ACC112 (cell line): ENCODE measurements at regions not wholly inside any gene's neighbourhood (a gene's known extent, or its start where the extent isn't known, plus 50 kb on each side); places are given as distances from the start of the nearest gene placed in this dataset.
"Not testable (repeated sequence)": the region's sequence is repeated elsewhere in the genome, so short reads cannot be mapped to it uniquely, and the experiment has no call there.

Experiments used
- H2AFZ ChIP-seq: fragments of 200-600 bp; sonication (generic); one replicate; pipeline ENCODE4 v1.6.0; 2017; ENCODE audit warnings: antibody characterized with exemption, low read length; ENCODE audit not compliant: unreplicated experiment
- H3K27ac ChIP-seq: fragments of 200-600 bp; sonication (generic); 2 replicates; pipeline ENCODE4 v1.5.1; 2014; ENCODE audit warnings: low read depth, mild to moderate bottlenecking, antibody characterized with exemption, low read length, moderate library complexity
- H3K27me3 ChIP-seq: fragments of 200-600 bp; sonication (generic); 2 replicates; pipeline ENCODE4 v1.6.1; 2014; ENCODE audit warnings: mild to moderate bottlenecking, antibody characterized with exemption, low read length, moderate library complexity, mixed read lengths; ENCODE audit not compliant: insufficient read depth
- H3K36me3 ChIP-seq: fragments of 200-600 bp; sonication (generic); 2 replicates; pipeline ENCODE4 v1.6.1; 2016; ENCODE audit warnings: mild to moderate bottlenecking, antibody characterized with exemption, low read length, moderate library complexity, mixed read lengths; ENCODE audit not compliant: insufficient read depth
- H3K4me1 ChIP-seq: fragments of 200-600 bp; sonication (generic); one replicate; pipeline ENCODE4 v1.6.1; 2016; ENCODE audit warnings: low read length, mixed read lengths; ENCODE audit not compliant: insufficient read depth, unreplicated experiment, control insufficient read depth
- H3K4me3 ChIP-seq: fragments of 200-600 bp; sonication (generic); 2 replicates; pipeline ENCODE4 v1.5.1; 2014; ENCODE audit warnings: mild to moderate bottlenecking, low read depth, low read length
- H3K79me2 ChIP-seq: fragments of 200-600 bp; sonication (generic); one replicate; pipeline ENCODE4 v1.6.0; 2016; ENCODE audit warnings: low read length; ENCODE audit not compliant: control insufficient read depth, unreplicated experiment, insufficient read depth

DNA sequence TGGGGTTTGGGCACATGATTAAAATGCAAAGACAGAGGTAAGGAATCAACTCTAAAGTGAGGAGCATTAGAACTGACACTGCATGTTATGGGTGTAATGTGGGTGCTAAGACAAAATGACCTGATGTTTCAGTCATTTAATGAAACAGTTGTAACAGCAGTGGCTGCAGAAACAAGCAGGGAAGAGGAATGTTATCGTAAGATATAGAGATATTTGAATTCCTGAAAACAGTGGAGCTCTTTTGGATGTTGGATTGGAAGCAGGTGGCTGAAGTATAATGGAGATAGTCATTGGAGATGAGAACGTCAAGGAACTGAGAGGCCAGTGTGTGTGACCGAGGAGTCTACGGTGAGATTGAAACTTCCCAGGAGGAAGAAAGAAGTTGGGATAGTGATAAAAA, 1065.2 kb downstream of the ZPLD1 start:
- Histone ChIP-seq H3K4me3 (no peak overlapping the region), H3K36me3 (no peaks in the 10 kb centered on the region), H3K27me3 (no peaks in the 10 kb centered on the region), H2AFZ (no peak overlapping the region), H3K4me1 (no peaks in the 10 kb centered on the region), H3K79me2 (no peaks in the 10 kb centered on the region), H3K27ac (no peak overlapping the region)

DNA sequence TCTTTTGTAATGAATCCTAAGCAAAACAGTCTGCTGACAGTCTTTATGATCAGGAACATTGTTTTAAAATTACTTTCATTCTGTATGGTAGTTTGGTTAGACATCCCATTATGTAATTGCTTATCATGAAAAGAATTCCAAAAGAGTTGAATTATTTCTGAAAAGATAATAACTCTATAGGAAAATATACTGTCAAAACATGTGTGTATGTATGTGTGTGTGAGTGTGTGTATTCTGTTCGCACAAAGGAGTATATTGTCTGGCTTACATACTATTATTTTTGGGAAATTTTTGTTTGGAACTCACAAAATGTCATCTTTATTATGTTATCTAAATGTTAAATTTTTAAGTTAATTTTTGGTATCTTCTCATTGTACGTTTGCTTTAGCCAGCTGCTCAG, 1075.9 kb downstream of the ZPLD1 start:
- H2AFZ ChIP-seq = no peak overlapping the region
- no peak overlapping the region for H3K4me3 ChIP-seq
- H3K27ac ChIP-seq = no peak overlapping the region
- H3K36me3 ChIP-seq = no peaks in the 10 kb centered on the region
- no peaks in the 10 kb centered on the region for H3K79me2 ChIP-seq
- no peaks in the 10 kb centered on the region for H3K27me3 ChIP-seq
- no peaks in the 10 kb centered on the region for H3K4me1 ChIP-seq

- Histone ChIP-seq H3K27me3 (no peaks in the 10 kb centered on the region), H3K27ac (no peak overlapping the region), H3K36me3 (no peaks in the 10 kb centered on the region), H3K4me1 (no peaks in the 10 kb centered on the region), H3K4me3 (no peak overlapping the region), H3K79me2 (no peaks in the 10 kb centered on the region), H2AFZ (no peak overlapping the region)
Measured at GRCh38 chr3:103511891-103512290, 1077.1 kb downstream of the ZPLD1 start.

- Histone ChIP-seq H3K27me3 (no peaks in the 10 kb centered on the region), H3K27ac (no peak overlapping the region), H3K4me1 (no peaks in the 10 kb centered on the region), H3K79me2 (no peaks in the 10 kb centered on the region), H3K4me3 (no peak overlapping the region), H2AFZ (no peak overlapping the region), H3K36me3 (no peaks in the 10 kb centered on the region)
Measured at GRCh38 chr3:103512595-103512994, 1077.8 kb downstream of the ZPLD1 start.

DNA sequence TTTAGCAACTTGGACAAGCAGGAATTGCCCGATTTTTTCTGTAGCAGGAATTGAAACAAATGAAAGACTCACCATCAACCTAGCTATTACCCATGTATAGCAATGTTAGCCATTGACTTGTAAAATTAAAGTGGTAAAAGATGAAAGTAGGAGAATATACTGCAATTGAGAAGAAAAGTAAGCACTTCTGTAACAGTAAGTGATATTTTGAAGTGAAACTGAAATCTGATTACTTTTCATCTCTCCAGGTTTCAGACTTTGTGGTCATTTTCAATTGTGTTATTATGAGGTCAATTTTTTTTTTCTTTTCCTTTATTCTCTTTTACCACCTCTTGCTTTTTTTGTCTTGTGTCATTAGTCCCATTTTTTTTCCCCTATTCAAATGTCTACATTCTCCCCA, 1078.2 kb downstream of the ZPLD1 start:
- no peak overlapping the region for H2AFZ ChIP-seq
- no peaks in the 10 kb centered on the region for H3K36me3 ChIP-seq

GRCh38 chr3:103515116-103515515, 1080.3 kb downstream of the ZPLD1 start:
- H3K4me1 ChIP-seq = no peaks in the 10 kb centered on the region
- H3K79me2 ChIP-seq = no peaks in the 10 kb centered on the region
- H3K36me3 ChIP-seq = no peaks in the 10 kb centered on the region
- H2AFZ ChIP-seq = no peak overlapping the region
- H3K27ac ChIP-seq = no peak overlapping the region
- H3K4me3 ChIP-seq = no peak overlapping the region
- H3K27me3 ChIP-seq = no peaks in the 10 kb centered on the region

More for the DNA sequence above, 1078.2 kb downstream of the ZPLD1 start:
- Histone ChIP-seq H3K27ac (no peak overlapping the region), H3K79me2 (no peaks in the 10 kb centered on the region), H3K4me3 (no peak overlapping the region), H3K4me1 (no peaks in the 10 kb centered on the region), H3K27me3 (no peaks in the 10 kb centered on the region)

GRCh38 chr3:103516950-103517349, 1082.1 kb downstream of the ZPLD1 start:
- H3K27me3 ChIP-seq = no peaks in the 10 kb centered on the region
- no peak overlapping the region for H3K27ac ChIP-seq
- no peak overlapping the region for H2AFZ ChIP-seq
- no peaks in the 10 kb centered on the region for H3K79me2 ChIP-seq
- H3K4me1 ChIP-seq = no peaks in the 10 kb centered on the region
- no peak overlapping the region for H3K4me3 ChIP-seq
- no peaks in the 10 kb centered on the region for H3K36me3 ChIP-seq

DNA sequence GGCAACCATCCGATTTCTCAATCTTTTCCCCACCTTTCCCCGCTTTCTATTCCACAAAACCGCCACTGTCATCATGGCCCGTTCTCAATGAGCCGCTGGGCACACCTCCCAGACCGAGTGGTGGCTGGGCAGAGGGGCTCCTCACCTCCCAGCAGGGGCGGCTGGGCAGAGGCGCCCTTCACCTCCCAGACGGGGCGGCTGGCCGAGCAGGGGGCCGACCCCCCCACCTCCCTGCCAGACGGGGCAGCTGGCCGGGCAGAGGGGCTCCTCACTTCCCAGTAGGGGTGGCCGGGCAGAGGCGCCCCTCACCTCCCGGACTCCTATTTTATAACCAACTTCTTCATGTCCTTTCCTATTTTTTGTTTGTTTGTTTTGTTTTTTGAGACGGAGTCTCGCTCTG, 1096.5 kb downstream of the ZPLD1 start:
- H3K27me3 ChIP-seq, H3K27ac ChIP-seq, H3K79me2 ChIP-seq, H3K36me3 ChIP-seq, H3K4me3 ChIP-seq, H2AFZ ChIP-seq, H3K4me1 ChIP-seq: not testable (repeated sequence)

- no peak overlapping the region for H2AFZ ChIP-seq
- no peak overlapping the region for H3K27ac ChIP-seq
- no peaks in the 10 kb centered on the region for H3K4me1 ChIP-seq
- H3K4me3 ChIP-seq = no peak overlapping the region
- no peaks in the 10 kb centered on the region for H3K36me3 ChIP-seq
- no peaks in the 10 kb centered on the region for H3K79me2 ChIP-seq
- H3K27me3 ChIP-seq = no peaks in the 10 kb centered on the region
Measured at GRCh38 chr3:103532986-103533385, 1098.2 kb downstream of the ZPLD1 start.

- Histone ChIP-seq H3K27ac (no peak overlapping the region), H3K36me3 (no peaks in the 10 kb centered on the region), H3K27me3 (no peaks in the 10 kb centered on the region), H3K4me1 (no peaks in the 10 kb centered on the region), H3K79me2 (no peaks in the 10 kb centered on the region), H2AFZ (no peak overlapping the region), H3K4me3 (no peak overlapping the region)
Measured at GRCh38 chr3:103554451-103554850, 1119.6 kb downstream of the ZPLD1 start.

- H3K27ac ChIP-seq, H3K4me1 ChIP-seq, H2AFZ ChIP-seq, H3K36me3 ChIP-seq, H3K27me3 ChIP-seq, H3K79me2 ChIP-seq, H3K4me3 ChIP-seq: not testable (repeated sequence)
Measured at GRCh38 chr3:103564116-103564515, 1129.3 kb downstream of the ZPLD1 start.

GRCh38 chr3:103585809-103586208, 1151.0 kb downstream of the ZPLD1 start:
- Histone ChIP-seq H3K27me3 (no peaks in the 10 kb centered on the region), H3K79me2 (no peaks in the 10 kb centered on the region), H2AFZ (no peak overlapping the region), H3K4me1 (no peaks in the 10 kb centered on the region), H3K4me3 (no peak overlapping the region), H3K27ac (no peak overlapping the region), H3K36me3 (no peaks in the 10 kb centered on the region)
